ENCODE measurements at regions not wholly inside any gene's neighbourhood (a gene's known extent, or its start where the extent isn't known, plus 50 kb on each side); places are given as distances from the start of the nearest gene placed in this dataset.
A peak's percentile ranks its signal among the peaks of the same experiment; 100 is the strongest.
"Not testable (repeated sequence)": the region's sequence is repeated elsewhere in the genome, so short reads cannot be mapped to it uniquely, and the experiment has no call there.

DNA sequence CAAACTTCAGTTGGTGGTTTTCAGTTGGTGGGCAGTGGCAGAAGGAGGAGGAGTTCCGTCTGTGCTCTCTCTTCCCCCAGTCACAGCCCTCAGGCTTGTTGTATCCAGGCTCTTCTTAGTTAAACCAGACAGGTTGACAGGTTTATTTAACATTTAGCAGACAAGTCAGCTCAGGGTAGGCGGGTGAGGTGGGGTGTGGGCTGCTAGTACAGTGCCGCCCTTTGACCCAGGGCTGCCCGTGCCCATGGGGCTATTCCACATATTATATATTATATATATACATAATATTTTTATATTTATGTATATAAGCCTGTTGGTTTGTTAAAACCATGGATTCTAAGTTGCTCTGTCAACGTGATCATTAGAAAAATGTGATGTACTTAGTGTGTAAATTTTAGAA lies 1740.6 kb upstream of the DEFB115 start:
- H3K27me3 ChIP-seq (ENCODE audit: low read length); H3K4me2 ChIP-seq (ENCODE audit: low read depth, low read length, poor library complexity, severe bottlenecking); H3K27ac ChIP-seq (ENCODE audit: low read depth, low read length); H3K9me2 ChIP-seq (replicated peaks; ENCODE audit: insufficient read depth, low read length); H2AFZ ChIP-seq (ENCODE audit: low read depth, low read length, severe bottlenecking); H3K79me2 ChIP-seq (ENCODE audit: insufficient read depth, low read length); H3K9me3 ChIP-seq (ENCODE audit: insufficient read depth, low read length); H3K36me3 ChIP-seq (ENCODE audit: low read length); H3K9ac ChIP-seq (ENCODE audit: low read length); H4K20me1 ChIP-seq (ENCODE audit: low read depth, low read length); H3K4me3 ChIP-seq (ENCODE audit: insufficient read depth, low read length, poor library complexity, severe bottlenecking); H3F3A ChIP-seq (ENCODE audit: insufficient read depth): not testable (repeated sequence)

DNA sequence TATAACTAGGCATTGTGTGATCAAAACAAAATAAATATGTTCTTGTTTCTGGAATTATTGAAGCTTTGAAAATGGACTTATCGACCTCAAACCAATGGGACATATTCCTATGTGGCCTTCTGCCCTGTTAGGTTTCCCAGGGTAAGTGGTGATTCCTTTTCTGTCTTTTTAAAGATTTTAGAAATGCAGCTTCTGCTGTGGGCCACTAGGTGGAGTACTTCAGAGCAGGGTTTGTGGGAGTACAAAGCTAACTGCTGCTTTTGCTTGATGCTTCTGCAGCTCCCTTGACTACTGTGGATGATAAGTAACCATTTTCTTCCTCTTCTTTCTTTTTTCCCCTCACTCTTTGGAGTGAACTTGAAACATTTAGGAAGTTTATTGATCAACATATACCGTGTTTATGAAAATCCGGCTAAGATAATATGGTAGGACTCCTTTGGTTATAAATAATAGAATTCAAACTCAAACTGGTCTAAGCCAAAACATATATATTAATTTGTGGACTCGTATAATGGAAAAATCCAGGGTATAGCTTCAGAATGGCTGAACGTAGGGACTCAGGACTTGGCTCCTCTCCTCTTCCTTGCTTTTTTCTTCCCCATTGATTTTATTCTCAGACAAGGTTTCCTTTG lies 1737.7 kb upstream of the DEFB115 start:
- TF ChIP-seq, protein P1, sequence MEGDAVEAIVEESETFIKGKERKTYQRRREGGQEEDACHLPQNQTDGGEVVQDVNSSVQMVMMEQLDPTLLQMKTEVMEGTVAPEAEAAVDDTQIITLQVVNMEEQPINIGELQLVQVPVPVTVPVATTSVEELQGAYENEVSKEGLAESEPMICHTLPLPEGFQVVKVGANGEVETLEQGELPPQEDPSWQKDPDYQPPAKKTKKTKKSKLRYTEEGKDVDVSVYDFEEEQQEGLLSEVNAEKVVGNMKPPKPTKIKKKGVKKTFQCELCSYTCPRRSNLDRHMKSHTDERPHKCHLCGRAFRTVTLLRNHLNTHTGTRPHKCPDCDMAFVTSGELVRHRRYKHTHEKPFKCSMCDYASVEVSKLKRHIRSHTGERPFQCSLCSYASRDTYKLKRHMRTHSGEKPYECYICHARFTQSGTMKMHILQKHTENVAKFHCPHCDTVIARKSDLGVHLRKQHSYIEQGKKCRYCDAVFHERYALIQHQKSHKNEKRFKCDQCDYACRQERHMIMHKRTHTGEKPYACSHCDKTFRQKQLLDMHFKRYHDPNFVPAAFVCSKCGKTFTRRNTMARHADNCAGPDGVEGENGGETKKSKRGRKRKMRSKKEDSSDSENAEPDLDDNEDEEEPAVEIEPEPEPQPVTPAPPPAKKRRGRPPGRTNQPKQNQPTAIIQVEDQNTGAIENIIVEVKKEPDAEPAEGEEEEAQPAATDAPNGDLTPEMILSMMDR (IDR thresholded peaks at IDR 0.05; ENCODE audit: insufficient read depth, low read length, poor library complexity, severe bottlenecking): peak; percentile 37
- H3K9ac ChIP-seq (ENCODE audit: low read length): not testable (repeated sequence)

GRCh38 chr20:29533566-29534177 lies 1723.8 kb upstream of the DEFB115 start:
- H3K9me2 ChIP-seq (replicated peaks; ENCODE audit: insufficient read depth, low read length); H4K20me1 ChIP-seq (ENCODE audit: low read depth, low read length); H3K4me2 ChIP-seq (ENCODE audit: low read depth, low read length, poor library complexity, severe bottlenecking); H3K79me2 ChIP-seq (ENCODE audit: insufficient read depth, low read length); H3K9ac ChIP-seq (ENCODE audit: low read length); H3K4me3 ChIP-seq (ENCODE audit: insufficient read depth, low read length, poor library complexity, severe bottlenecking); H3K27me3 ChIP-seq (ENCODE audit: low read length); H3K36me3 ChIP-seq (ENCODE audit: low read length); H3K9me3 ChIP-seq (ENCODE audit: insufficient read depth, low read length); H3K27ac ChIP-seq (ENCODE audit: low read depth, low read length); H3F3A ChIP-seq (ENCODE audit: insufficient read depth); H2AFZ ChIP-seq (ENCODE audit: low read depth, low read length, severe bottlenecking): not testable (repeated sequence)

More for the DNA sequence above, 1737.7 kb upstream of the DEFB115 start:
- not testable (repeated sequence) for H3K36me3 ChIP-seq (ENCODE audit: low read length); H3K9me3 ChIP-seq (ENCODE audit: insufficient read depth, low read length); H2AFZ ChIP-seq (ENCODE audit: low read depth, low read length, severe bottlenecking); H3K27me3 ChIP-seq (ENCODE audit: low read length); H3K27ac ChIP-seq (ENCODE audit: low read depth, low read length); H3K4me3 ChIP-seq (ENCODE audit: insufficient read depth, low read length, poor library complexity, severe bottlenecking); H3K9me2 ChIP-seq (replicated peaks; ENCODE audit: insufficient read depth, low read length); H4K20me1 ChIP-seq (ENCODE audit: low read depth, low read length); H3K4me2 ChIP-seq (ENCODE audit: low read depth, low read length, poor library complexity, severe bottlenecking); H3F3A ChIP-seq (ENCODE audit: insufficient read depth); H3K79me2 ChIP-seq (ENCODE audit: insufficient read depth, low read length)

DNA sequence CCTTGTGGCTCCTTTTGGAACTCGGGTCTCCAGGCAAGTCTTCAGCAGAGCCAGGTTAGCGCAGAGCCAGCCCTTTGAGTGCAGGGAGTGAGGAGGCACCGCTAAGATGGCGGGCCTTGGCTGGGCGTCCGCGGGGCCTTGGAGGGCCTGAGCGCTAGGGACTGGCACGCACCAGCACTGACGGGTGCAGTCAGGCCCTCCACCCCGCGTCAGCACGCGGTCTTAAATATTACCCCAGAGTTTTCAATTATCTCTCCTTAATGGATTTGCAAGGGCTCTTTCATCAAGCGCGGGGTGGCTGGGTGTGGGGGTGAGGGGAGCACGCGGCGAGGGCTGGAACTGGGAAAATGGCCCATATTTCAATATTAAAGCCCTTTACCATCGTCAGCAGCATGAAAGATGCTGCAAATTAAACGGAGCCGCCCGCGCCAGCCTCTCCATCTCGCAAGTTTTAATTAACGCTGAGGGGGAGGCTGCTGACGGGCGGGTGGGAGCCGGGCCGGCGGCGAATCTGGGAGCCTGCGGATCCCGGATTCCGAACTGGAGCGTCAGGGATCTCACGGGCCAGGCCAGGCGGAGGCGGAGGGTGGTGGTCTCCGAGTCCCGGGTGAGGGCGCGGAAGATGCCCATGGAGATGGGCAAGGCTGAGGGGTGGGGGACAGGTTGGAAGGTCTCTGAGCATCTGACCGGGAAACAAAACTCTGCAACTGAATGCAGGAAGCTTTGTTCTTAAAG lies 1690.4 kb upstream of the DEFB115 start:
- H3K9me2 ChIP-seq (replicated peaks; ENCODE audit: insufficient read depth, low read length); H4K20me1 ChIP-seq (ENCODE audit: low read depth, low read length); H3K79me2 ChIP-seq (ENCODE audit: insufficient read depth, low read length); H3K27ac ChIP-seq (ENCODE audit: low read depth, low read length); H3F3A ChIP-seq (ENCODE audit: insufficient read depth); H3K4me2 ChIP-seq (ENCODE audit: low read depth, low read length, poor library complexity, severe bottlenecking); H3K36me3 ChIP-seq (ENCODE audit: low read length); H3K9ac ChIP-seq (ENCODE audit: low read length); H3K9me3 ChIP-seq (ENCODE audit: insufficient read depth, low read length); H3K4me3 ChIP-seq (ENCODE audit: insufficient read depth, low read length, poor library complexity, severe bottlenecking); H3K27me3 ChIP-seq (ENCODE audit: low read length); H2AFZ ChIP-seq (ENCODE audit: low read depth, low read length, severe bottlenecking): not testable (repeated sequence)

GRCh38 chr20:29567671-29568070 lies 1689.8 kb upstream of the DEFB115 start:
- H4K20me1 ChIP-seq (ENCODE audit: low read depth, low read length); H3K27ac ChIP-seq (ENCODE audit: low read depth, low read length); H2AFZ ChIP-seq (ENCODE audit: low read depth, low read length, severe bottlenecking); H3K9me2 ChIP-seq (replicated peaks; ENCODE audit: insufficient read depth, low read length); H3K79me2 ChIP-seq (ENCODE audit: insufficient read depth, low read length); H3K27me3 ChIP-seq (ENCODE audit: low read length); H3K9ac ChIP-seq (ENCODE audit: low read length); H3K4me2 ChIP-seq (ENCODE audit: low read depth, low read length, poor library complexity, severe bottlenecking); H3K9me3 ChIP-seq (ENCODE audit: insufficient read depth, low read length); H3F3A ChIP-seq (ENCODE audit: insufficient read depth); H3K4me3 ChIP-seq (ENCODE audit: insufficient read depth, low read length, poor library complexity, severe bottlenecking); H3K36me3 ChIP-seq (ENCODE audit: low read length): not testable (repeated sequence)

GRCh38 chr20:29570126-29570525 lies 1687.3 kb upstream of the DEFB115 start:
- not testable (repeated sequence) for H3K27me3 ChIP-seq (ENCODE audit: low read length); H3K27ac ChIP-seq (ENCODE audit: low read depth, low read length); H2AFZ ChIP-seq (ENCODE audit: low read depth, low read length, severe bottlenecking); H3K9me2 ChIP-seq (replicated peaks; ENCODE audit: insufficient read depth, low read length); H3K9ac ChIP-seq (ENCODE audit: low read length); H3K4me3 ChIP-seq (ENCODE audit: insufficient read depth, low read length, poor library complexity, severe bottlenecking); H3K79me2 ChIP-seq (ENCODE audit: insufficient read depth, low read length); H3K36me3 ChIP-seq (ENCODE audit: low read length); H3K9me3 ChIP-seq (ENCODE audit: insufficient read depth, low read length); H3F3A ChIP-seq (ENCODE audit: insufficient read depth); H3K4me2 ChIP-seq (ENCODE audit: low read depth, low read length, poor library complexity, severe bottlenecking); H4K20me1 ChIP-seq (ENCODE audit: low read depth, low read length)

DNA sequence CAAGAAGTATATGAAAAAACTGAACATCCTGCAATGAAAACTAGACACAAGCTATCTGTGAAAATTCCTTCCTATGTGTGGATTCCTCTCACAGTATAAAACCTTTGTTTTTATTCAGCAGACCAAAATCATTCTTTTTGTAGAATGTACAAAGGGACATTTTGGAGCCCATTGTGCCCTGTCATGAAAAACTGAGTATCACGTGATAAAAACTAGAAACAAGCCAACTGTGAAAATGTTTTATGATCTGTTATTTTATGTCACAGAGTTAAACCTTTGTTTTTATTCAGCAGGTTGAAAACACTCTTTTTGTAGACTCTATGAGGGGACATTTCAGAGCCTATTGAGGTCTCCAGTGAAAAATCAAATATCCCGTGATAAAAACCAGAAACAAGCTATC lies 1667.9 kb upstream of the DEFB115 start:
- not testable (repeated sequence) for H3K4me3 ChIP-seq (ENCODE audit: insufficient read depth, low read length, poor library complexity, severe bottlenecking); H3K9me2 ChIP-seq (replicated peaks; ENCODE audit: insufficient read depth, low read length); H3K36me3 ChIP-seq (ENCODE audit: low read length); H3K4me2 ChIP-seq (ENCODE audit: low read depth, low read length, poor library complexity, severe bottlenecking); H2AFZ ChIP-seq (ENCODE audit: low read depth, low read length, severe bottlenecking); H3K79me2 ChIP-seq (ENCODE audit: insufficient read depth, low read length); H3K27ac ChIP-seq (ENCODE audit: low read depth, low read length); H3F3A ChIP-seq (ENCODE audit: insufficient read depth); H3K27me3 ChIP-seq (ENCODE audit: low read length); H3K9me3 ChIP-seq (ENCODE audit: insufficient read depth, low read length); H3K9ac ChIP-seq (ENCODE audit: low read length); H4K20me1 ChIP-seq (ENCODE audit: low read depth, low read length)
